ENCODE measurements at regions not wholly inside any gene's neighbourhood (a gene's known extent, or its start where the extent isn't known, plus 50 kb on each side); places are given as distances from the start of the nearest gene placed in this dataset.

- ATAC-seq: no peak
- Histone ChIP-seq H3K36me3 (no peaks in the 10 kb centered on the region), H3K4me3 (no peak overlapping the region), H3K27me3 (no peaks in the 10 kb centered on the region), H3K27ac (no peak overlapping the region), H3K9me3 (no peaks in the 10 kb centered on the region), H3K4me1 (no peaks in the 10 kb centered on the region)
- intact Hi-C loops (cut with DNase I): no loop called here
- no peak for DNase-seq
- TF ChIP-seq, protein P1, sequence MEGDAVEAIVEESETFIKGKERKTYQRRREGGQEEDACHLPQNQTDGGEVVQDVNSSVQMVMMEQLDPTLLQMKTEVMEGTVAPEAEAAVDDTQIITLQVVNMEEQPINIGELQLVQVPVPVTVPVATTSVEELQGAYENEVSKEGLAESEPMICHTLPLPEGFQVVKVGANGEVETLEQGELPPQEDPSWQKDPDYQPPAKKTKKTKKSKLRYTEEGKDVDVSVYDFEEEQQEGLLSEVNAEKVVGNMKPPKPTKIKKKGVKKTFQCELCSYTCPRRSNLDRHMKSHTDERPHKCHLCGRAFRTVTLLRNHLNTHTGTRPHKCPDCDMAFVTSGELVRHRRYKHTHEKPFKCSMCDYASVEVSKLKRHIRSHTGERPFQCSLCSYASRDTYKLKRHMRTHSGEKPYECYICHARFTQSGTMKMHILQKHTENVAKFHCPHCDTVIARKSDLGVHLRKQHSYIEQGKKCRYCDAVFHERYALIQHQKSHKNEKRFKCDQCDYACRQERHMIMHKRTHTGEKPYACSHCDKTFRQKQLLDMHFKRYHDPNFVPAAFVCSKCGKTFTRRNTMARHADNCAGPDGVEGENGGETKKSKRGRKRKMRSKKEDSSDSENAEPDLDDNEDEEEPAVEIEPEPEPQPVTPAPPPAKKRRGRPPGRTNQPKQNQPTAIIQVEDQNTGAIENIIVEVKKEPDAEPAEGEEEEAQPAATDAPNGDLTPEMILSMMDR (IDR thresholded peaks at IDR 0.05): no peak
Observed at GRCh38 chr15:87322870-87323269, 933.7 kb downstream of the NTRK3 start.

DNA sequence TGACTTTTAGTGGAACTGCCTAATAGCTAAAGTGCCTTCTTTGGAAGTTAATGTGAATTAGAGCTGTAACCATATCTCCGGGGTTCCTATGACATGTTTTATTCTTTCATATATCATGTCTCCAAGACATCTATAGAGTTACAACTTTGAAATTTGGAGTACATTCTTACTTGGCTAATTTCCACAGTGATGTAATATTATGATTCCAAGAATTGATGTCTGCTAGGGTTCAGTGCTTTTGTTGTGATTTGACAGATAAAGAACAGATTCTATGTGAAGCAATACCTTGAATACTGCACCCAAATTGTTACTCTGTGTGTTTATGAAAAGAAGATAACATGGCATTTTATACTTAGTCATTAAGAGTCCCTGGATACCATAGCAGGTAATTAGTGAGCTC is 934.3 kb downstream of the NTRK3 start:
- H3K27me3 ChIP-seq: no peaks in the 10 kb centered on the region
- no peak for DNase-seq
- no peak for ATAC-seq
- no peaks in the 10 kb centered on the region for H3K9me3 ChIP-seq
- intact Hi-C loops (cut with DNase I): no loop called here
- no peaks in the 10 kb centered on the region for H3K36me3 ChIP-seq
- no peak overlapping the region for H3K4me3 ChIP-seq
- H3K27ac ChIP-seq: no peak overlapping the region
- TF ChIP-seq, protein P1 (IDR thresholded peaks at IDR 0.05): no peak
- H3K4me1 ChIP-seq: no peaks in the 10 kb centered on the region

DNA sequence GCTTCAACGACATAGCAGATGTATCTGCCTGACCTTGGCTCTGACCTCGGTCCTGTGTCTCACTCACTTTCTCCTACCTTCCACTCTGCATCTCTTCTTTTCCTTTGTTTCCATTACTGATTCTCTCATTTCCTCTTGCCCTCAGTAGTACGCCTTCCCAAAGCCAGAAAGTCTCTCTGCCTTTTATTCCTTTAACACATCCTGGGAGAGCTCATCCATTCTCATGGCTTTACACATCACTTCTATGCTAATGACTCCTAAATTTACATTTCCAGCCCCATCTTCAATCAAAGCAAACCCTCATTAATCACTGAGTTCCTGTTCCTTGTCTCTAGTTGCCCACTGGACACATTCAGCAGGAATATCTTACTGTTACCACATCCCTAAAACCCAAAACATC is 938.6 kb downstream of the NTRK3 start:
- TF ChIP-seq, protein P1 (IDR thresholded peaks at IDR 0.05): no peak

GRCh38 chr15:87312221-87312620 is 944.3 kb downstream of the NTRK3 start:
- ATAC-seq: no peak
- Histone ChIP-seq H3K36me3 (no peaks in the 10 kb centered on the region), H3K27ac (no peak overlapping the region), H3K4me3 (no peak overlapping the region), H3K27me3 (no peaks in the 10 kb centered on the region), H3K9me3 (no peaks in the 10 kb centered on the region), H3K4me1 (no peaks in the 10 kb centered on the region)
- DNase-seq: no peak
- intact Hi-C loops (cut with DNase I): no loop called here
- TF ChIP-seq, protein P1 (IDR thresholded peaks at IDR 0.05): no peak

More for the DNA sequence above, 938.6 kb downstream of the NTRK3 start:
- no peaks in the 10 kb centered on the region for H3K4me1 ChIP-seq
- H3K36me3 ChIP-seq: no peaks in the 10 kb centered on the region
- no peaks in the 10 kb centered on the region for H3K27me3 ChIP-seq
- no peak overlapping the region for H3K27ac ChIP-seq
- H3K9me3 ChIP-seq: no peaks in the 10 kb centered on the region
- no peak for ATAC-seq
- no peak for DNase-seq
- no peak overlapping the region for H3K4me3 ChIP-seq
- intact Hi-C loops (cut with DNase I): no loop called here

GRCh38 chr15:87300146-87300545 is 956.4 kb downstream of the NTRK3 start:
- Histone ChIP-seq H3K9me3 (no peaks in the 10 kb centered on the region), H3K27ac (no peak overlapping the region), H3K4me3 (no peak overlapping the region), H3K4me1 (no peaks in the 10 kb centered on the region), H3K27me3 (no peaks in the 10 kb centered on the region), H3K36me3 (no peaks in the 10 kb centered on the region)
- TF ChIP-seq, protein P1 (IDR thresholded peaks at IDR 0.05): no peak
- intact Hi-C loops (cut with DNase I): no loop called here
- no peak for ATAC-seq
- DNase-seq: no peak

- no peaks in the 10 kb centered on the region for H3K9me3 ChIP-seq
- H3K4me1 ChIP-seq: no peaks in the 10 kb centered on the region
- no peaks in the 10 kb centered on the region for H3K27me3 ChIP-seq
- ATAC-seq (no peak), DNase-seq (no peak)
- H3K36me3 ChIP-seq: no peaks in the 10 kb centered on the region
- H3K27ac ChIP-seq: no peak overlapping the region
- intact Hi-C loops (cut with DNase I): no loop called here
- H3K4me3 ChIP-seq: no peak overlapping the region
- TF ChIP-seq, protein P1 (IDR thresholded peaks at IDR 0.05): no peak
Observed at GRCh38 chr15:87294854-87295253, 961.7 kb downstream of the NTRK3 start.
